ENCODE measurements at regions not wholly inside any gene's neighbourhood (a gene's known extent, or its start where the extent isn't known, plus 50 kb on each side); places are given as distances from the start of the nearest gene placed in this dataset.

DNA sequence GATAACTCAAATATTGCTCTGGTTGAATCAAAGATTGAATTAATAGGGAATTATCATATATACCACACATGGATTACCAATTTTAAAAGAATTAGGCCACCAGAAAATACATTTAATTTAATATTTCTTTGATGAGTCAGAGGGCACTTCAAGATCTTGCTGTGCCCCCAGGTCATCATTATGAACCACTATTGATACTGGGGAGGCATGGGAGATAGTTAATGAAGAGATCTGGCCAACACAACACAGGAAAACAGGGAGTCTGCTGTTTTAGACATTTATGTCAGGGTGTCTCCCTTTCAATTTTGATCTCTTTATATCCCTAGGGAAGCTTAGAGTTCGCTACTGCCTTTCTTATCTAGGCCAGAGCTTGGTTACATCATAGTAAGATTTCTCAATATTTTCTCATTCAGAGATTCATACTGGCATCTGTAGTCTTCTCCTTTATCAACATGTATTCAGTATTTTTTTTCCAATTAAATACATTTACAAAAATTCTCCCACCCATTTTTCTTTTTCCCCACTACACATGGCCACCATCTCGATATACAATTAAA lies 158.3 kb upstream of the ZFHX3 start:
- intact Hi-C loops (cut with DNase I) = no loop called here
- WGBS, 3 donors = 85 to 93% (median 89%) methylated on average over 2 of the region's 2 CpGs
- no peak for ATAC-seq

DNA sequence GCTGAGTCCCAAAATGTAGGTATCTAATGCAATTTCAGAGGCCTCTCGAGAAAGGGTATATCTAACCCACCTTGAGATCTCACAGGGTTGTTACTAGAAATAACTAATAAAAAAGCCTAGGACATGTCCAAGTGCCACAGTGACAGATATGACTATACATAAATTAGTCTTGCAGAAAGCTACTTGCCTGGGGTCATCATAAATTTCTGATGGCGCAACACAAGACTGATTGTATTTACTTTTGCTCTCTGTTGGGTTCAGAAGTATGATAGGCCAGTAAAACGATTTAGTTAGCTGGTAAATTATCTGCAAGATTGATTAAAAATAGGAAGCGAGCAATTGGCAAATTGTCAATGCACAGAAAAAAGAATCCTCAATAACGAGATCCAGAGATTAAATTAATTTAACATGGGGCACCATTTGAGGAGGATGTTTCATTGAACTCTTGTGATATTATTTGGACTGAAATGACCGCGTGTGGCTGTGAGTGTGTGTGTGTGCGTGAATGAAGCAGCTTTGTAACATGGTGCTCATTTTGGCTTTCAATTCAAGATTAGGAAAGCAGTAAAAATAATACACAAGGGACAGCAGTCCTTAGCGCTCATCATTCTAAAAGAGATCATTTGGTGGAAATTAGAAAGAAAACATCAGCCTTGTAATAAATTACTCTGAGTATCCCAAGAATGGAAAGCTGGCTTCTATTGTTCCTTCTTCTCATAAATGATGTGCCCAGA lies 157.4 kb upstream of the ZFHX3 start:
- Histone ChIP-seq H3K27ac (no peak overlapping the region), H3K4me1 (no peaks in the 10 kb centered on the region), H3K27me3 (ENCODE audit: insufficient read depth in 3 of 3, low read length in 2 of 3) (peaks cover 0 to 3% (median 0%) of the 10 kb centered on the region in 3 donors), H3K36me3 (ENCODE audit: insufficient read depth in 1 of 2, low read depth in 1 of 2) (no peaks in the 10 kb centered on the region), H3K9me3 (no peaks in the 10 kb centered on the region), H3K4me3 (no peak overlapping the region)
- no peak for DNase-seq
- TF ChIP-seq, protein P1, sequence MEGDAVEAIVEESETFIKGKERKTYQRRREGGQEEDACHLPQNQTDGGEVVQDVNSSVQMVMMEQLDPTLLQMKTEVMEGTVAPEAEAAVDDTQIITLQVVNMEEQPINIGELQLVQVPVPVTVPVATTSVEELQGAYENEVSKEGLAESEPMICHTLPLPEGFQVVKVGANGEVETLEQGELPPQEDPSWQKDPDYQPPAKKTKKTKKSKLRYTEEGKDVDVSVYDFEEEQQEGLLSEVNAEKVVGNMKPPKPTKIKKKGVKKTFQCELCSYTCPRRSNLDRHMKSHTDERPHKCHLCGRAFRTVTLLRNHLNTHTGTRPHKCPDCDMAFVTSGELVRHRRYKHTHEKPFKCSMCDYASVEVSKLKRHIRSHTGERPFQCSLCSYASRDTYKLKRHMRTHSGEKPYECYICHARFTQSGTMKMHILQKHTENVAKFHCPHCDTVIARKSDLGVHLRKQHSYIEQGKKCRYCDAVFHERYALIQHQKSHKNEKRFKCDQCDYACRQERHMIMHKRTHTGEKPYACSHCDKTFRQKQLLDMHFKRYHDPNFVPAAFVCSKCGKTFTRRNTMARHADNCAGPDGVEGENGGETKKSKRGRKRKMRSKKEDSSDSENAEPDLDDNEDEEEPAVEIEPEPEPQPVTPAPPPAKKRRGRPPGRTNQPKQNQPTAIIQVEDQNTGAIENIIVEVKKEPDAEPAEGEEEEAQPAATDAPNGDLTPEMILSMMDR (IDR thresholded peaks at IDR 0.05) = no peak
- 84 to 86% (median 85%) methylated on average over 9 of the region's 9 CpGs for WGBS, 3 donors
- intact Hi-C loops (cut with DNase I) = no loop called here
- no peak for ATAC-seq

More for the DNA sequence above, 158.3 kb upstream of the ZFHX3 start:
- Histone ChIP-seq H3K27ac (no peak overlapping the region), H3K36me3 (ENCODE audit: insufficient read depth in 1 of 2, low read depth in 1 of 2) (no peaks in the 10 kb centered on the region), H3K4me3 (no peak overlapping the region), H3K4me1 (no peaks in the 10 kb centered on the region), H3K9me3 (no peaks in the 10 kb centered on the region), H3K27me3 (ENCODE audit: insufficient read depth in 3 of 3, low read length in 2 of 3) (peaks cover 0 to 3% (median 0%) of the 10 kb centered on the region in 3 donors)
- TF ChIP-seq, protein P1 (IDR thresholded peaks at IDR 0.05) = no peak
- DNase-seq = no peak

DNA sequence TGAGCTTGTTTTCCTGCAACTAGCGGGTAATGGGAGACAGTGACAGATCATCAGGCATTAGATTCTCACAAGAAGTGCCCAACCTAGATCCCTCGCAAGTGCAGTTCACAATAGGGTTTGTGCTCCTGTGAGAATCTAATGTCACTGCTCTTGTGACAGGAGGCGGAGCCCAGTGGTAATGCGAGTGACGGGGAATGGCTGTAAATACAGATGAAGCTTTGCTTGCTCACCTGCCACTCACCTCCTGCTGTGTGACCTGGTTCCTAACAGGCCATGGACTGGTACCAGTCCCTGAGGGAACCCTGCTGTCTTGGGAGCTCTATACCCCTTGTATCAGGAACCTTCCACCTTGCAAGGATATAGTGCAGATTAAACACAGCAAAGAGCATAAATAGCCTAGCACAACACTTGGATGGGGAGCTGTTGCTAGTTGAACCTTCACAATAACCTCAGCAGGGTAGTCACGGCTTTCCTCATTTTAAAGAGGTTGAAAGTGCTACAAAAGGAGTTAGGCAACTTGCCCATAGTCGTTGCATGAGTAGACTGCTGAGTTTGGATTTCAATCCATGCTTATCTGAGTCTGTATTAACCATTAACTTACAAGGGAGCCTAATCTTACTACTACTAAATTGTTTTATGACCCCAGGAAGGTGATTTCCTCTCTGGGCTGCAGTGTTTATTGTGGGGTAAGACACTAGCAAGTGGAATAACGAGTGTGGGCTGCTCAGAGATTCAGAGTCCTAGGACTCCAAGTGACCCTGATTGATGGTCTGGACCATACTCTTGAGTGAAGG lies 156.6 kb upstream of the ZFHX3 start:
- 84 to 91% (median 87%) methylated on average over 8 of the region's 8 CpGs for WGBS, 3 donors
- Histone ChIP-seq H3K4me1 (no peaks in the 10 kb centered on the region), H3K4me3 (no peak overlapping the region), H3K27me3 (ENCODE audit: insufficient read depth in 3 of 3, low read length in 2 of 3) (peaks cover 0 to 3% (median 0%) of the 10 kb centered on the region in 3 donors), H3K27ac (no peak overlapping the region), H3K9me3 (no peaks in the 10 kb centered on the region), H3K36me3 (ENCODE audit: insufficient read depth in 1 of 2, low read depth in 1 of 2) (no peaks in the 10 kb centered on the region)
- TF ChIP-seq, protein P1 (IDR thresholded peaks at IDR 0.05) = no peak
- DNase-seq (no peak), ATAC-seq (no peak)
- intact Hi-C loops (cut with DNase I) = no loop called here

DNA sequence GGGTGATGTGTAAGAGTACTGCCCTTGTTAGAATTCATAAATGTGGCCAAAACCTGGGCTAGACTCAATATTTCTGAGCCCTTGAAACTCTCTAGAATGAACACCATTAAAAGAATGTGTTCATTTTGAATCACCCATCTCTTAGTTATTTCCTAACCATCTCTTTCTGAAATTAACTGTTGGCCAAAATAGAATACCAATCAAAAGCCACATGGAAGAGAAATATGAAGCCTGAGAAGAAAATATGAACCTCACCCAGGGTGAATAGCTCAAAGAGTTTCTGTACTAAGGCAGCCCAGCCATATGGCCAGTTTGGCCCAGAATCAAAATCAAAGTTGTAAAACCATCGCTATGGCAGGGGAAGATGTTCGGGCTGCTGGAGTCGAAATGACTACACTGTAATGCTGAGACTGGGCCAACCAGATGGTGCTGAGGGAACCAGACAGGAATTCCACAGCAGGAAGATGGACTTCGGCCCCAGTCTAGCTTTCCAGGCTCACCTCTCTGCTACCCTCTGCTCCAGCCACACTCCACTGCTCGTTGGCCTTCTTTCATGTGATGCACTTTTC lies 154.3 kb upstream of the ZFHX3 start:
- TF ChIP-seq, protein P1 (IDR thresholded peaks at IDR 0.05) = no peak
- no peaks in the 10 kb centered on the region for H3K36me3 ChIP-seq (ENCODE audit: insufficient read depth in 1 of 2, low read depth in 1 of 2)
- H3K4me1 ChIP-seq = no peaks in the 10 kb centered on the region
- ATAC-seq (peak in 3 of 4 donors; percentile 23 to 58 (median 27)), DNase-seq (peak; percentile 30 to 51)
- intact Hi-C loops (cut with DNase I) = no loop called here
- no peak overlapping the region for H3K4me3 ChIP-seq
- no peaks in the 10 kb centered on the region for H3K9me3 ChIP-seq
- H3K27ac ChIP-seq = no peak overlapping the region
- H3K27me3 ChIP-seq (ENCODE audit: insufficient read depth in 3 of 3, low read length in 2 of 3) = peaks cover 0 to 3% (median 0%) of the 10 kb centered on the region in 3 donors
- 22 to 41% (median 24%) methylated on average over 5 of the region's 5 CpGs for WGBS, 3 donors

All from psoas muscle (tissue), 7 donors.